ENCODE measurements at regions not wholly inside any gene's neighbourhood (a gene's known extent, or its start where the extent isn't known, plus 50 kb on each side); places are given as distances from the start of the nearest gene placed in this dataset.

DNA sequence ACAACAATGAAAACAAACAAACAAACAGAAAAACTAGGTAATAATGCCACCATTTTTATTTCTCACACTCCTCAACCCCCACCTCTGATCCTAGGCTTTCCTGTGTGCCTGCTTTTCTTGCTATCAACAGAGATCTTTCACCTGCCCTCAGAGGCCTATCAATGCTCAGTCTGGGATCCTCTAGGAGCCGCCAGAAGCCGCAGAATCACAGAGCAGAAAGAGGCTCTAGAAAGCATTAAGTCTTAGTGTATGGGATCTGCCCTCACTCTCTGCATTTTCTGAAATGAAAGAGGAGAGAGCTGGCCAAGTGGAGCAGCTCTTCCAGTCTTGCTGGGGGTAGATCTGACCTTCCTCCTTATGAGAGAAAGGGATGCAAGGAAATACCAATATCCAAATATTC is 306.8 kb downstream of the TUSC7 start:
- TF ChIP-seq ZNF565 (CRISPR knock-in tag; conservative IDR thresholded peaks at IDR 0.05; ENCODE audit: low read depth) (no peak), OSR1 (CRISPR knock-in tag; IDR thresholded peaks at IDR 0.05) (no peak), ISL1 (CRISPR knock-in tag; IDR thresholded peaks at IDR 0.05) (no peak), ZFP3 (CRISPR knock-in tag; IDR thresholded peaks at IDR 0.05) (no peak), BACH2 (CRISPR knock-in tag; IDR thresholded peaks at IDR 0.05; ENCODE audit: borderline replicate concordance) (no peak), RARB (CRISPR knock-in tag; IDR thresholded peaks at IDR 0.05) (no peak), SNAI2 (CRISPR knock-in tag; IDR thresholded peaks at IDR 0.05) (no peak), ZFP30 (CRISPR knock-in tag; IDR thresholded peaks at IDR 0.05) (no peak), ZNF8 (CRISPR knock-in tag; IDR thresholded peaks at IDR 0.05) (no peak), GLIS3 (CRISPR knock-in tag; IDR thresholded peaks at IDR 0.05) (no peak)
- TF ChIP-seq, protein P1, sequence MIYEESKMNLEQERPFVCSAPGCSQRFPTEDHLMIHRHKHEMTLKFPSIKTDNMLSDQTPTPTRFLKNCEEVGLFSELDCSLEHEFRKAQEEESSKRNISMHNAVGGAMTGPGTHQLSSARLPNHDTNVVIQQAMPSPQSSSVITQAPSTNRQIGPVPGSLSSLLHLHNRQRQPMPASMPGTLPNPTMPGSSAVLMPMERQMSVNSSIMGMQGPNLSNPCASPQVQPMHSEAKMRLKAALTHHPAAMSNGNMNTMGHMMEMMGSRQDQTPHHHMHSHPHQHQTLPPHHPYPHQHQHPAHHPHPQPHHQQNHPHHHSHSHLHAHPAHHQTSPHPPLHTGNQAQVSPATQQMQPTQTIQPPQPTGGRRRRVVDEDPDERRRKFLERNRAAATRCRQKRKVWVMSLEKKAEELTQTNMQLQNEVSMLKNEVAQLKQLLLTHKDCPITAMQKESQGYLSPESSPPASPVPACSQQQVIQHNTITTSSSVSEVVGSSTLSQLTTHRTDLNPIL (CRISPR knock-in tag; IDR thresholded peaks at IDR 0.05; ENCODE audit: low read depth), result no peak
- TF ChIP-seq, protein P2, sequence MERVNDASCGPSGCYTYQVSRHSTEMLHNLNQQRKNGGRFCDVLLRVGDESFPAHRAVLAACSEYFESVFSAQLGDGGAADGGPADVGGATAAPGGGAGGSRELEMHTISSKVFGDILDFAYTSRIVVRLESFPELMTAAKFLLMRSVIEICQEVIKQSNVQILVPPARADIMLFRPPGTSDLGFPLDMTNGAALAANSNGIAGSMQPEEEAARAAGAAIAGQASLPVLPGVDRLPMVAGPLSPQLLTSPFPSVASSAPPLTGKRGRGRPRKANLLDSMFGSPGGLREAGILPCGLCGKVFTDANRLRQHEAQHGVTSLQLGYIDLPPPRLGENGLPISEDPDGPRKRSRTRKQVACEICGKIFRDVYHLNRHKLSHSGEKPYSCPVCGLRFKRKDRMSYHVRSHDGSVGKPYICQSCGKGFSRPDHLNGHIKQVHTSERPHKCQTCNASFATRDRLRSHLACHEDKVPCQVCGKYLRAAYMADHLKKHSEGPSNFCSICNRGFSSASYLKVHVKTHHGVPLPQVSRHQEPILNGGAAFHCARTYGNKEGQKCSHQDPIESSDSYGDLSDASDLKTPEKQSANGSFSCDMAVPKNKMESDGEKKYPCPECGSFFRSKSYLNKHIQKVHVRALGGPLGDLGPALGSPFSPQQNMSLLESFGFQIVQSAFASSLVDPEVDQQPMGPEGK (CRISPR knock-in tag; IDR thresholded peaks at IDR 0.05; ENCODE audit: borderline replicate concordance), result no peak
- TF ChIP-seq, protein P3, sequence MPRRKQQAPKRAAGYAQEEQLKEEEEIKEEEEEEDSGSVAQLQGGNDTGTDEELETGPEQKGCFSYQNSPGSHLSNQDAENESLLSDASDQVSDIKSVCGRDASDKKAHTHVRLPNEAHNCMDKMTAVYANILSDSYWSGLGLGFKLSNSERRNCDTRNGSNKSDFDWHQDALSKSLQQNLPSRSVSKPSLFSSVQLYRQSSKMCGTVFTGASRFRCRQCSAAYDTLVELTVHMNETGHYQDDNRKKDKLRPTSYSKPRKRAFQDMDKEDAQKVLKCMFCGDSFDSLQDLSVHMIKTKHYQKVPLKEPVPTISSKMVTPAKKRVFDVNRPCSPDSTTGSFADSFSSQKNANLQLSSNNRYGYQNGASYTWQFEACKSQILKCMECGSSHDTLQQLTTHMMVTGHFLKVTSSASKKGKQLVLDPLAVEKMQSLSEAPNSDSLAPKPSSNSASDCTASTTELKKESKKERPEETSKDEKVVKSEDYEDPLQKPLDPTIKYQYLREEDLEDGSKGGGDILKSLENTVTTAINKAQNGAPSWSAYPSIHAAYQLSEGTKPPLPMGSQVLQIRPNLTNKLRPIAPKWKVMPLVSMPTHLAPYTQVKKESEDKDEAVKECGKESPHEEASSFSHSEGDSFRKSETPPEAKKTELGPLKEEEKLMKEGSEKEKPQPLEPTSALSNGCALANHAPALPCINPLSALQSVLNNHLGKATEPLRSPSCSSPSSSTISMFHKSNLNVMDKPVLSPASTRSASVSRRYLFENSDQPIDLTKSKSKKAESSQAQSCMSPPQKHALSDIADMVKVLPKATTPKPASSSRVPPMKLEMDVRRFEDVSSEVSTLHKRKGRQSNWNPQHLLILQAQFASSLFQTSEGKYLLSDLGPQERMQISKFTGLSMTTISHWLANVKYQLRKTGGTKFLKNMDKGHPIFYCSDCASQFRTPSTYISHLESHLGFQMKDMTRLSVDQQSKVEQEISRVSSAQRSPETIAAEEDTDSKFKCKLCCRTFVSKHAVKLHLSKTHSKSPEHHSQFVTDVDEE (CRISPR knock-in tag; IDR thresholded peaks at IDR 0.05), result no peak

Measured in SK-N-SH treated with all-trans-retinoic acid at 6 μM for 48 hours (cell line).